ENCODE measurements at regions not wholly inside any gene's neighbourhood (a gene's known extent, or its start where the extent isn't known, plus 50 kb on each side); places are given as distances from the start of the nearest gene placed in this dataset.

DNA sequence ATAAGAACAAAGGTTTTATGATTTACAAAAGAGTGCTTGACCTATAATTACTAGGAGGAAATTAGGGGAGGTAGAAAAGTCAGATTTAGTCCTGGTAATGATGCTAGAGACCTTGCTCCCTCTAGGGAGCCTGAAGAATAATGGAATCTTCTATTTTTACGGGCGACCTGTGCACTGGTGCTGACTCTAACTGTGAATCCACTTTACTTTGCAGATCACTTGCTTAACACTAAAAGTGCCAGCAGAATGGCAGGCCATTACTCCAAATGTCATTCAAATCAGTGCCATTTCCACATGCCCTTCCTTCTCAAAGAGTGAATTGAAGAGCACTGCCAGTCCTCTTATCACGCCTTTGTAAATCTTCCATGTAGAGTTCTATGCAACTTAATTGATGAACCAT is 359.4 kb upstream of the ARRDC3 start:
- Histone ChIP-seq H2AFZ (ENCODE audit: control insufficient read depth, low read depth, low read length) (no peak overlapping the region), H3K4me3 (no peak overlapping the region), H3K36me3 (ENCODE audit: control insufficient read depth in 2 of 2, insufficient read depth in 2 of 2, low read length in 1 of 2) (no peaks in the 10 kb centered on the region), H3K4me1 (ENCODE audit: control insufficient read depth, insufficient read depth, low read length) (no peaks in the 10 kb centered on the region), H3K4me2 (ENCODE audit: control insufficient read depth, insufficient read depth) (no peak overlapping the region), H3K27me3 (replicated peaks in 1 of 2; ENCODE audit: control insufficient read depth in 2 of 2, insufficient read depth in 2 of 2, low read length in 1 of 2) (no peaks in the 10 kb centered on the region), H3K27ac (ENCODE audit: control insufficient read depth, insufficient read depth) (no peak overlapping the region), H3K9me3 (replicated peaks; ENCODE audit: control insufficient read depth, insufficient read depth, low read length) (no peaks in the 10 kb centered on the region), H4K20me1 (ENCODE audit: control insufficient read depth, insufficient read depth) (no peaks in the 10 kb centered on the region), H3K9ac (ENCODE audit: control insufficient read depth, insufficient read depth, low read length) (no peak overlapping the region), H3K79me2 (ENCODE audit: control insufficient read depth, insufficient read depth, low read length) (no peaks in the 10 kb centered on the region)
- intact Hi-C loops (cut with micrococcal nuclease; ENCODE audit: unreplicated experiment): no loop called here
- in situ Hi-C loops (cut with MboI): no loop called here
- no peak for ATAC-seq
- no TSS peak for BruUV-seq (replicated peaks)
- ChIA-PET RAD21 (ENCODE audit: unreplicated experiment) (no interaction called here), CTCF (no interaction called here), SMC1A (ENCODE audit: uncharacterized antibody, unreplicated experiment) (no interaction called here), POLR2A (no interaction called here)
- TF ChIP-seq KAT2A (conservative IDR thresholded peaks at IDR 0.05; ENCODE audit: control insufficient read depth, low read depth, low read length) (no peak), GABPA (IDR thresholded peaks at IDR 0.05; ENCODE audit: low read depth) (no peak), STAT1 (conservative IDR thresholded peaks at IDR 0.05) (no peak), RCOR1 (conservative IDR thresholded peaks at IDR 0.05; ENCODE audit: low read depth, low read length) (no peak), RUNX3 (IDR thresholded peaks at IDR 0.05; ENCODE audit: low read length) (no peak), RB1 (IDR thresholded peaks at IDR 0.05; ENCODE audit: borderline replicate concordance) (no peak), TARDBP (IDR thresholded peaks at IDR 0.05; ENCODE audit: borderline replicate concordance) (no peak)
- TF ChIP-seq, protein P1, sequence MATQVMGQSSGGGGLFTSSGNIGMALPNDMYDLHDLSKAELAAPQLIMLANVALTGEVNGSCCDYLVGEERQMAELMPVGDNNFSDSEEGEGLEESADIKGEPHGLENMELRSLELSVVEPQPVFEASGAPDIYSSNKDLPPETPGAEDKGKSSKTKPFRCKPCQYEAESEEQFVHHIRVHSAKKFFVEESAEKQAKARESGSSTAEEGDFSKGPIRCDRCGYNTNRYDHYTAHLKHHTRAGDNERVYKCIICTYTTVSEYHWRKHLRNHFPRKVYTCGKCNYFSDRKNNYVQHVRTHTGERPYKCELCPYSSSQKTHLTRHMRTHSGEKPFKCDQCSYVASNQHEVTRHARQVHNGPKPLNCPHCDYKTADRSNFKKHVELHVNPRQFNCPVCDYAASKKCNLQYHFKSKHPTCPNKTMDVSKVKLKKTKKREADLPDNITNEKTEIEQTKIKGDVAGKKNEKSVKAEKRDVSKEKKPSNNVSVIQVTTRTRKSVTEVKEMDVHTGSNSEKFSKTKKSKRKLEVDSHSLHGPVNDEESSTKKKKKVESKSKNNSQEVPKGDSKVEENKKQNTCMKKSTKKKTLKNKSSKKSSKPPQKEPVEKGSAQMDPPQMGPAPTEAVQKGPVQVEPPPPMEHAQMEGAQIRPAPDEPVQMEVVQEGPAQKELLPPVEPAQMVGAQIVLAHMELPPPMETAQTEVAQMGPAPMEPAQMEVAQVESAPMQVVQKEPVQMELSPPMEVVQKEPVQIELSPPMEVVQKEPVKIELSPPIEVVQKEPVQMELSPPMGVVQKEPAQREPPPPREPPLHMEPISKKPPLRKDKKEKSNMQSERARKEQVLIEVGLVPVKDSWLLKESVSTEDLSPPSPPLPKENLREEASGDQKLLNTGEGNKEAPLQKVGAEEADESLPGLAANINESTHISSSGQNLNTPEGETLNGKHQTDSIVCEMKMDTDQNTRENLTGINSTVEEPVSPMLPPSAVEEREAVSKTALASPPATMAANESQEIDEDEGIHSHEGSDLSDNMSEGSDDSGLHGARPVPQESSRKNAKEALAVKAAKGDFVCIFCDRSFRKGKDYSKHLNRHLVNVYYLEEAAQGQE (IDR thresholded peaks at IDR 0.05; ENCODE audit: low read depth, low read length): no peak
- TF ChIP-seq, protein P2, sequence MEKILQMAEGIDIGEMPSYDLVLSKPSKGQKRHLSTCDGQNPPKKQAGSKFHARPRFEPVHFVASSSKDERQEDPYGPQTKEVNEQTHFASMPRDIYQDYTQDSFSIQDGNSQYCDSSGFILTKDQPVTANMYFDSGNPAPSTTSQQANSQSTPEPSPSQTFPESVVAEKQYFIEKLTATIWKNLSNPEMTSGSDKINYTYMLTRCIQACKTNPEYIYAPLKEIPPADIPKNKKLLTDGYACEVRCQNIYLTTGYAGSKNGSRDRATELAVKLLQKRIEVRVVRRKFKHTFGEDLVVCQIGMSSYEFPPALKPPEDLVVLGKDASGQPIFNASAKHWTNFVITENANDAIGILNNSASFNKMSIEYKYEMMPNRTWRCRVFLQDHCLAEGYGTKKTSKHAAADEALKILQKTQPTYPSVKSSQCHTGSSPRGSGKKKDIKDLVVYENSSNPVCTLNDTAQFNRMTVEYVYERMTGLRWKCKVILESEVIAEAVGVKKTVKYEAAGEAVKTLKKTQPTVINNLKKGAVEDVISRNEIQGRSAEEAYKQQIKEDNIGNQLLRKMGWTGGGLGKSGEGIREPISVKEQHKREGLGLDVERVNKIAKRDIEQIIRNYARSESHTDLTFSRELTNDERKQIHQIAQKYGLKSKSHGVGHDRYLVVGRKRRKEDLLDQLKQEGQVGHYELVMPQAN (conservative IDR thresholded peaks at IDR 0.05): no peak
- TF ChIP-seq, protein P3, sequence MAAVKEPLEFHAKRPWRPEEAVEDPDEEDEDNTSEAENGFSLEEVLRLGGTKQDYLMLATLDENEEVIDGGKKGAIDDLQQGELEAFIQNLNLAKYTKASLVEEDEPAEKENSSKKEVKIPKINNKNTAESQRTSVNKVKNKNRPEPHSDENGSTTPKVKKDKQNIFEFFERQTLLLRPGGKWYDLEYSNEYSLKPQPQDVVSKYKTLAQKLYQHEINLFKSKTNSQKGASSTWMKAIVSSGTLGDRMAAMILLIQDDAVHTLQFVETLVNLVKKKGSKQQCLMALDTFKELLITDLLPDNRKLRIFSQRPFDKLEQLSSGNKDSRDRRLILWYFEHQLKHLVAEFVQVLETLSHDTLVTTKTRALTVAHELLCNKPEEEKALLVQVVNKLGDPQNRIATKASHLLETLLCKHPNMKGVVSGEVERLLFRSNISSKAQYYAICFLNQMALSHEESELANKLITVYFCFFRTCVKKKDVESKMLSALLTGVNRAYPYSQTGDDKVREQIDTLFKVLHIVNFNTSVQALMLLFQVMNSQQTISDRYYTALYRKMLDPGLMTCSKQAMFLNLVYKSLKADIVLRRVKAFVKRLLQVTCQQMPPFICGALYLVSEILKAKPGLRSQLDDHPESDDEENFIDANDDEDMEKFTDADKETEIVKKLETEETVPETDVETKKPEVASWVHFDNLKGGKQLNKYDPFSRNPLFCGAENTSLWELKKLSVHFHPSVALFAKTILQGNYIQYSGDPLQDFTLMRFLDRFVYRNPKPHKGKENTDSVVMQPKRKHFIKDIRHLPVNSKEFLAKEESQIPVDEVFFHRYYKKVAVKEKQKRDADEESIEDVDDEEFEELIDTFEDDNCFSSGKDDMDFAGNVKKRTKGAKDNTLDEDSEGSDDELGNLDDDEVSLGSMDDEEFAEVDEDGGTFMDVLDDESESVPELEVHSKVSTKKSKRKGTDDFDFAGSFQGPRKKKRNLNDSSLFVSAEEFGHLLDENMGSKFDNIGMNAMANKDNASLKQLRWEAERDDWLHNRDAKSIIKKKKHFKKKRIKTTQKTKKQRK (IDR thresholded peaks at IDR 0.05; ENCODE audit: low read depth, low read length): no peak
- TF ChIP-seq, protein P4, sequence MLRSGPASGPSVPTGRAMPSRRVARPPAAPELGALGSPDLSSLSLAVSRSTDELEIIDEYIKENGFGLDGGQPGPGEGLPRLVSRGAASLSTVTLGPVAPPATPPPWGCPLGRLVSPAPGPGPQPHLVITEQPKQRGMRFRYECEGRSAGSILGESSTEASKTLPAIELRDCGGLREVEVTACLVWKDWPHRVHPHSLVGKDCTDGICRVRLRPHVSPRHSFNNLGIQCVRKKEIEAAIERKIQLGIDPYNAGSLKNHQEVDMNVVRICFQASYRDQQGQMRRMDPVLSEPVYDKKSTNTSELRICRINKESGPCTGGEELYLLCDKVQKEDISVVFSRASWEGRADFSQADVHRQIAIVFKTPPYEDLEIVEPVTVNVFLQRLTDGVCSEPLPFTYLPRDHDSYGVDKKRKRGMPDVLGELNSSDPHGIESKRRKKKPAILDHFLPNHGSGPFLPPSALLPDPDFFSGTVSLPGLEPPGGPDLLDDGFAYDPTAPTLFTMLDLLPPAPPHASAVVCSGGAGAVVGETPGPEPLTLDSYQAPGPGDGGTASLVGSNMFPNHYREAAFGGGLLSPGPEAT (IDR thresholded peaks at IDR 0.05; ENCODE audit: low read depth): no peak
- DNase-seq (ENCODE audit: low read depth, low spot score): no peak
- WGBS (ENCODE audit: insufficient coverage, insufficient replicate concordance, low lambda C conversion rate, missing lambda C conversion rate): 15% methylated on average over 3 of the region's 3 CpGs
- no peak for FAIRE-seq

Measured in GM12878 (cell line).